Trophoblast cell (in vitro differentiated cells and primary cell): ENCODE measurements at regions not wholly inside any gene's neighbourhood (a gene's known extent, or its start where the extent isn't known, plus 50 kb on each side); places are given as distances from the start of the nearest gene placed in this dataset.

ENCODE experiments used
- DNase-seq, 2 donors: peaks; one replicate each; pipeline ENCODE4 v3.0.0-alpha.2; 2016
- H2AFZ ChIP-seq: 2 replicates; pipeline ENCODE4 v1.6.1; 2013; ENCODE audit warnings: low read length, moderate library complexity, mild to moderate bottlenecking; ENCODE audit not compliant: insufficient read depth, poor library complexity
- H2AK5ac ChIP-seq: 2 replicates; pipeline ENCODE4 v1.6.1; 2013; ENCODE audit warnings: mild to moderate bottlenecking, low read length
- H2BK120ac ChIP-seq: 2 replicates; pipeline ENCODE4 v1.6.1; 2013; ENCODE audit warnings: low read length, mild to moderate bottlenecking, moderate library complexity; ENCODE audit not compliant: insufficient read depth, poor library complexity
- H2BK12ac ChIP-seq: 2 replicates; pipeline ENCODE4 v1.6.1; 2013; ENCODE audit warnings: mild to moderate bottlenecking, low read length, moderate library complexity
- H2BK5ac ChIP-seq: 2 replicates; pipeline ENCODE4 v1.6.1; 2013; ENCODE audit warnings: low read length, low read depth, moderate library complexity, mild to moderate bottlenecking; ENCODE audit not compliant: poor library complexity
- H3K14ac ChIP-seq: 2 replicates; pipeline ENCODE4 v1.6.1; 2013; ENCODE audit warnings: mild to moderate bottlenecking, low read length
- H3K18ac ChIP-seq: 2 replicates; pipeline ENCODE4 v1.6.1; 2013; ENCODE audit warnings: mild to moderate bottlenecking, low read length
- H3K23ac ChIP-seq: 2 replicates; pipeline ENCODE4 v1.6.1; 2013; ENCODE audit warnings: low read length
- H3K27ac ChIP-seq: 2 replicates; pipeline ENCODE4 v1.5.1; 2013; ENCODE audit warnings: low read depth, mild to moderate bottlenecking, inconsistent platforms, low read length, moderate library complexity
- H3K27me3 ChIP-seq: 2 replicates; pipeline ENCODE4 v1.6.1; 2013; ENCODE audit warnings: inconsistent platforms, mild to moderate bottlenecking, low read length, moderate library complexity; ENCODE audit not compliant: insufficient read depth
- H3K36me3 ChIP-seq, 2 experiments: 1 replicate in 1 of 2; 2 replicates in 1 of 2; pipeline ENCODE4 v1.6.1; 2013; ENCODE audit warnings: low read length in 2 of 2, mild to moderate bottlenecking in 2 of 2, moderate library complexity in 1 of 2; ENCODE audit not compliant: insufficient read depth in 2 of 2, control insufficient read depth in 1 of 2
- H3K4ac ChIP-seq: 2 replicates; pipeline ENCODE4 v1.6.1; 2013; ENCODE audit warnings: low read depth, mild to moderate bottlenecking, low read length, moderate library complexity
- H3K4me1 ChIP-seq, 2 experiments: 1 replicate in 1 of 2; 2 replicates in 1 of 2; pipeline ENCODE4 v1.6.1; 2013; ENCODE audit warnings: low read length in 2 of 2, mild to moderate bottlenecking in 2 of 2, moderate library complexity in 1 of 2; ENCODE audit not compliant: insufficient read depth in 2 of 2, control insufficient read depth in 1 of 2
- H3K4me2 ChIP-seq: 2 replicates; pipeline ENCODE4 v1.6.1; 2013; ENCODE audit warnings: inconsistent platforms, mild to moderate bottlenecking, low read length, moderate library complexity
- H3K4me3 ChIP-seq: 2 replicates; pipeline ENCODE4 v1.5.1; 2013; ENCODE audit warnings: mild to moderate bottlenecking, low read depth, low read length, inconsistent platforms
- H3K79me1 ChIP-seq: one replicate; pipeline ENCODE4 v1.6.1; 2013; ENCODE audit warnings: low read length
- H3K79me2 ChIP-seq: 2 replicates; pipeline ENCODE4 v1.6.1; 2013; ENCODE audit warnings: low read length, mild to moderate bottlenecking; ENCODE audit not compliant: control insufficient read depth, insufficient read depth, poor library complexity
- H3K9ac ChIP-seq: 2 replicates; pipeline ENCODE4 v1.6.1; 2013; ENCODE audit warnings: mild to moderate bottlenecking, low read length
- H3K9me3 ChIP-seq: 2 replicates; pipeline ENCODE4 v1.6.1; 2013; ENCODE audit warnings: low read depth, mild to moderate bottlenecking, control low read depth, inconsistent platforms, low read length; ENCODE audit not compliant: insufficient read depth
- H4K12ac ChIP-seq: 2 replicates; pipeline ENCODE4 v1.6.1; 2013; ENCODE audit warnings: low read depth, mild to moderate bottlenecking, low read length, moderate library complexity
- H4K8ac ChIP-seq: 2 replicates; pipeline ENCODE4 v1.6.1; 2013; ENCODE audit warnings: low read depth, mild to moderate bottlenecking, low read length, moderate library complexity
- H4K91ac ChIP-seq: one replicate; pipeline ENCODE4 v1.6.1; 2013; ENCODE audit warnings: low read depth, mild to moderate bottlenecking, low read length, moderate library complexity
- WGBS: extraction: QIAGEN DNeasy Blood & Tissue Kit; methylation state at CpG from one replicate; pipeline ENCODE4 v1.1.7; 2013; ENCODE audit warnings: missing lambda C conversion rate; ENCODE audit not compliant: insufficient read length, insufficient coverage; ENCODE audit errors: extremely low coverage; 5-methylcytosine and 5-hydroxymethylcytosine counted together

DNA sequence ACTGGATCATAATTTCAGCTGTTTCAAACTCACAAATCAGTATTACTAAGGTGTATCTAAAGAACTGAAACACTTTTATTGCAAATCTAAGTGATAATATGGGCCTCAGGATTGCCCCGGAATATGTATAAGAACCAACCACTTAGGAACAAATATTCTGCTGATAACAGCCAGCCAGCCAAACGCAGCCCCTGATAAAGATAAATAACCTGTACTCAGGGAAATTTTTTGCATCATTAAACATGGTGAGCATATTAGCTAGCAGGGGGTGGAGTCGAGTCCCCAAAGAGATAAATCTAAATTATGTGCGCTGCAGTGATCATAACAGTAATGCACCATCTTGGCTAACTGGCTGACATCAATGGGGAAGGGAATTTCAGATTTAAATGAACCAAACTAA, 410.2 kb upstream of the MAP3K7 start:
- no peak overlapping the region for H3K23ac ChIP-seq
- H3K4me3 ChIP-seq, result no peak overlapping the region
- no peak for DNase-seq
- no peaks in the 10 kb centered on the region for H3K36me3 ChIP-seq
- H3K18ac ChIP-seq, result no peak overlapping the region
- no peak overlapping the region for H2AFZ ChIP-seq
- no peaks in the 10 kb centered on the region for H3K9me3 ChIP-seq
- no peak overlapping the region for H3K14ac ChIP-seq
- no peaks in the 10 kb centered on the region for H3K79me1 ChIP-seq
- H2BK12ac ChIP-seq, result no peak overlapping the region
- no peak overlapping the region for H2BK5ac ChIP-seq
- no CpG with 5 or more reads among the region's 4 CpGs for WGBS
- H3K4ac ChIP-seq, result no peak overlapping the region
- no peaks in the 10 kb centered on the region for H3K79me2 ChIP-seq
- H3K9ac ChIP-seq, result no peak overlapping the region
- H3K27me3 ChIP-seq, result no peaks in the 10 kb centered on the region
- H3K4me2 ChIP-seq, result no peak overlapping the region
- no peaks in the 10 kb centered on the region for H3K4me1 ChIP-seq
- no peak overlapping the region for H4K91ac ChIP-seq
- H3K27ac ChIP-seq, result no peak overlapping the region
- H4K12ac ChIP-seq, result no peak overlapping the region
- H2AK5ac ChIP-seq, result no peak overlapping the region
- no peak overlapping the region for H4K8ac ChIP-seq
- no peak overlapping the region for H2BK120ac ChIP-seq

- H2AFZ ChIP-seq, result no peak overlapping the region
- no peak overlapping the region for H2BK5ac ChIP-seq
- no peaks in the 10 kb centered on the region for H3K79me1 ChIP-seq
- H3K9me3 ChIP-seq, result no peaks in the 10 kb centered on the region
- no peak overlapping the region for H3K14ac ChIP-seq
- no peaks in the 10 kb centered on the region for H3K36me3 ChIP-seq
- H2BK12ac ChIP-seq, result no peak overlapping the region
- H3K18ac ChIP-seq, result no peak overlapping the region
- no peak overlapping the region for H3K4me2 ChIP-seq
- H4K8ac ChIP-seq, result no peak overlapping the region
- H2BK120ac ChIP-seq, result no peak overlapping the region
- H3K4me1 ChIP-seq, result no peaks in the 10 kb centered on the region
- no peak overlapping the region for H2AK5ac ChIP-seq
- no CpG with 5 or more reads among the region's 3 CpGs for WGBS
- no peak for DNase-seq
- H3K79me2 ChIP-seq, result no peaks in the 10 kb centered on the region
- H3K27ac ChIP-seq, result no peak overlapping the region
- H4K91ac ChIP-seq, result no peak overlapping the region
- no peaks in the 10 kb centered on the region for H3K27me3 ChIP-seq
- no peak overlapping the region for H3K9ac ChIP-seq
- H3K23ac ChIP-seq, result no peak overlapping the region
- H4K12ac ChIP-seq, result no peak overlapping the region
- no peak overlapping the region for H3K4ac ChIP-seq
- no peak overlapping the region for H3K4me3 ChIP-seq
These were observed 406.9 kb upstream of the MAP3K7 start for GRCh38 chr6:90993770-90994169.

- no peak overlapping the region for H3K4ac ChIP-seq
- no peak overlapping the region for H3K9ac ChIP-seq
- DNase-seq, result no peak
- H2BK12ac ChIP-seq, result no peak overlapping the region
- no peaks in the 10 kb centered on the region for H3K27me3 ChIP-seq
- no peak overlapping the region for H4K91ac ChIP-seq
- no CpG with 5 or more reads among the region's 5 CpGs for WGBS
- no peak overlapping the region for H3K14ac ChIP-seq
- no peak overlapping the region for H2AK5ac ChIP-seq
- no peak overlapping the region for H3K23ac ChIP-seq
- no peaks in the 10 kb centered on the region for H3K79me2 ChIP-seq
- H3K18ac ChIP-seq, result no peak overlapping the region
- H4K8ac ChIP-seq, result no peak overlapping the region
- H3K27ac ChIP-seq, result no peak overlapping the region
- no peak overlapping the region for H2BK5ac ChIP-seq
- no peaks in the 10 kb centered on the region for H3K9me3 ChIP-seq
- H3K79me1 ChIP-seq, result no peaks in the 10 kb centered on the region
- H3K4me1 ChIP-seq, result no peaks in the 10 kb centered on the region
- no peak overlapping the region for H3K4me3 ChIP-seq
- H3K36me3 ChIP-seq, result no peaks in the 10 kb centered on the region
- H2BK120ac ChIP-seq, result no peak overlapping the region
- H2AFZ ChIP-seq, result no peak overlapping the region
- H3K4me2 ChIP-seq, result no peak overlapping the region
- H4K12ac ChIP-seq, result no peak overlapping the region
These were observed 402.9 kb upstream of the MAP3K7 start for GRCh38 chr6:90989763-90990162.

DNA sequence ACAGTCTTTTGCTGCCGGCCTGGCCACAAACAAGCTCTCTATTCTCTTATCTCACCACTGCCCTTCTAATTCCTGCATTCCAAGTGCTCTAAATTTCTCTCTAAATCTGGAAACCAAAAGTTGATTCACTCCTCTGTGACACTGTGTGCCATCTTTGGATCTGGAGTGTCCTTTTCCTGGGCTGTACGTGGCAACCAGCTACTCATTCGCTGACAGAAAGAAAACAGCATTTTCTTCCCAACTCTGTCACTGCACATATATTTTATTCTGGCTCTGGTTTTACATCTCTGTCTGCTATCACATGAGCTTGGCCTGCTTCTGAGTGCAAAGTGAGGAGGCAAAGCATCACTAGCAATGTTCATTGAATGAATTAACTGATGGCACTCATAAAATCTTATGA, 397.2 kb upstream of the MAP3K7 start:
- Histone ChIP-seq H3K27ac (no peak overlapping the region), H3K18ac (no peak overlapping the region), H3K27me3 (no peaks in the 10 kb centered on the region), H4K12ac (no peak overlapping the region), H3K4me3 (no peak overlapping the region), H3K14ac (no peak overlapping the region), H4K8ac (no peak overlapping the region), H2BK120ac (no peak overlapping the region), H3K9ac (no peak overlapping the region), H2AK5ac (no peak overlapping the region), H2AFZ (no peak overlapping the region), H3K79me2 (no peaks in the 10 kb centered on the region), H3K23ac (no peak overlapping the region), H3K9me3 (no peaks in the 10 kb centered on the region), H3K79me1 (no peaks in the 10 kb centered on the region), H4K91ac (no peak overlapping the region), H3K4ac (no peak overlapping the region), H2BK5ac (no peak overlapping the region), H2BK12ac (no peak overlapping the region), H3K36me3 (no peaks in the 10 kb centered on the region), H3K4me1 (peaks cover 3% of the 10 kb centered on the region in 2 experiments), H3K4me2 (no peak overlapping the region)
- DNase-seq, result no peak
- no CpG with 5 or more reads among the region's 3 CpGs for WGBS
